Astrocyte (in vitro differentiated cells and primary cell): ENCODE measurements at regions not wholly inside any gene's neighbourhood (a gene's known extent, or its start where the extent isn't known, plus 50 kb on each side); places are given as distances from the start of the nearest gene placed in this dataset.
A peak's percentile ranks its signal among the peaks of the same experiment; 100 is the strongest.

Source experiments
- DNase-seq: peaks from one replicate; pipeline ENCODE4 v3.0.0-alpha.2; 2010; ENCODE audit warnings: low read depth
- FAIRE-seq: peaks from 2 replicates; lab custom pipeline; 2011; peaks lifted over from hg19 to GRCh38; lab: Jason Lieb, UNC
- H2AFZ ChIP-seq: 2 replicates; pipeline ENCODE4 v1.6.0; 2012; ENCODE audit warnings: low read depth, low read length, inconsistent platforms
- H3K27ac ChIP-seq: 2 replicates; pipeline ENCODE4 v1.5.1; 2011; ENCODE audit warnings: low read depth, low read length, inconsistent platforms
- H3K27me3 ChIP-seq: 2 replicates; pipeline ENCODE4 v1.6.0; 2011; ENCODE audit warnings: low read length, inconsistent platforms; ENCODE audit not compliant: insufficient read depth
- H3K36me3 ChIP-seq: 2 replicates; pipeline ENCODE4 v1.5.1; 2011; ENCODE audit warnings: low read length, inconsistent platforms; ENCODE audit not compliant: insufficient read depth
- H3K4me1 ChIP-seq: 2 replicates; pipeline ENCODE4 v1.5.1; 2011; ENCODE audit warnings: low read length, inconsistent platforms; ENCODE audit not compliant: insufficient read depth
- H3K4me2 ChIP-seq: 2 replicates; pipeline ENCODE4 v1.6.0; 2012; ENCODE audit warnings: low read length, inconsistent platforms
- H3K4me3 ChIP-seq: 2 replicates; pipeline ENCODE4 v1.5.1; 2011; ENCODE audit warnings: low read depth, mild to moderate bottlenecking, low read length, inconsistent platforms; ENCODE audit not compliant: insufficient read depth
- H3K79me2 ChIP-seq: 2 replicates; pipeline ENCODE4 v1.6.0; 2012; ENCODE audit warnings: mild to moderate bottlenecking, low read length, inconsistent platforms; ENCODE audit not compliant: insufficient read depth
- H3K9ac ChIP-seq: 2 replicates; pipeline ENCODE4 v1.6.0; 2012; ENCODE audit warnings: mild to moderate bottlenecking, low read length, inconsistent platforms
- H3K9me3 ChIP-seq: 2 replicates; pipeline ENCODE4 v1.5.1; 2012; ENCODE audit warnings: low read depth, mild to moderate bottlenecking, low read length, inconsistent platforms; ENCODE audit not compliant: insufficient read depth
- H4K20me1 ChIP-seq: 2 replicates; pipeline ENCODE4 v1.6.0; 2012; ENCODE audit warnings: low read length, inconsistent platforms; ENCODE audit not compliant: insufficient read depth
- H3K27ac Mint-ChIP-seq: one replicate; pipeline ENCODE4 v1.8.0; 2021; ENCODE audit warnings: mild to moderate bottlenecking, mixed read lengths; ENCODE audit not compliant: unreplicated experiment
- H3K27me3 Mint-ChIP-seq: one replicate; pipeline ENCODE4 v1.8.0; 2021; ENCODE audit warnings: low read depth, mixed read lengths; ENCODE audit not compliant: unreplicated experiment
- H3K36me3 Mint-ChIP-seq: one replicate; pipeline ENCODE4 v1.8.0; 2021; ENCODE audit warnings: low read depth, mixed read lengths; ENCODE audit not compliant: unreplicated experiment
- H3K4me1 Mint-ChIP-seq: one replicate; pipeline ENCODE4 v1.8.0; 2021; ENCODE audit warnings: low read depth, mixed read lengths; ENCODE audit not compliant: unreplicated experiment
- H3K4me3 Mint-ChIP-seq: one replicate; pipeline ENCODE4 v1.8.0; 2021; ENCODE audit warnings: mild to moderate bottlenecking, moderate library complexity, mixed read lengths; ENCODE audit not compliant: unreplicated experiment
- H3K9me3 Mint-ChIP-seq: one replicate; pipeline ENCODE4 v1.8.0; 2021; ENCODE audit warnings: mild to moderate bottlenecking, mixed read lengths; ENCODE audit not compliant: unreplicated experiment
- CTCF ChIP-seq: IDR thresholded peaks from 2 replicates; pipeline ENCODE4 v1.5.1; 2011; ENCODE audit warnings: low read depth, mild to moderate bottlenecking, inconsistent platforms, low read length, moderate library complexity; ENCODE audit not compliant: insufficient read depth
- EZH2 ChIP-seq: IDR thresholded peaks from 2 replicates; pipeline ENCODE4 v1.6.1; 2012; ENCODE audit warnings: mild to moderate bottlenecking, low read length, inconsistent platforms; ENCODE audit not compliant: insufficient read depth

- no peak for FAIRE-seq
- Mint-ChIP-seq H3K27me3 (no peaks in the 10 kb centered on the region), H3K4me1 (peaks cover 7% of the 10 kb centered on the region)
Observed at GRCh38 chr1:218205721-218206120, 79.4 kb upstream of the RRP15 start.

DNA sequence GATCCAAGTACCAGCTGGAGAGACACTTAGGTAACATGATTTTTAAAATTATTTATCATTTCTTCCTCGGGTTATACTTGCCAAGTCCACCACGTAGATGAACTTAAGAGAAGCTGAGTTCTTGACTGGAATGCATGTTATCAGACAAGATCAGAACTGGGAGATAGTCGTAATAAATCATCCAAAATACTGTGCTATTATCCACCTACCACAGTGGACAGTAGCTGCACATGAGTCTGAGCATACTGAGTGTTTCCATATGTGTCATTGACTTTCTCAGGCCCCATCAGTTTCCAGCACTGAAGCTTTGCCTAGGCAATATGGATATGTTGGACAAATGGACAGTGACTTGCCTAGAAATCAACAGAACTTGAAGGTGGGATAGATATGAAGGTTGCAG, 77.9 kb upstream of the RRP15 start:
- no peaks in the 10 kb centered on the region for H3K36me3 Mint-ChIP-seq
- no peak overlapping the region for H3K4me3 Mint-ChIP-seq
- Histone ChIP-seq H3K9ac (no peak overlapping the region), H3K36me3 (no peaks in the 10 kb centered on the region), H3K9me3 (no peaks in the 10 kb centered on the region), H4K20me1 (no peaks in the 10 kb centered on the region), H3K27ac (no peak overlapping the region), H2AFZ (no peak overlapping the region), H3K4me2 (no peak overlapping the region), H3K4me3 (no peak overlapping the region), H3K27me3 (peaks cover 2% of the 10 kb centered on the region), H3K79me2 (no peaks in the 10 kb centered on the region), H3K4me1 (peaks cover 13% of the 10 kb centered on the region)
- no peak for TF ChIP-seq EZH2
- TF ChIP-seq CTCF, result no peak
- no peak for FAIRE-seq
- H3K9me3 Mint-ChIP-seq, result no peaks in the 10 kb centered on the region
- H3K4me1 Mint-ChIP-seq, result peaks cover 16% of the 10 kb centered on the region
- no peak overlapping the region for H3K27ac Mint-ChIP-seq
- no peaks in the 10 kb centered on the region for H3K27me3 Mint-ChIP-seq
- no peak for DNase-seq

More at GRCh38 chr1:218205721-218206120, 79.4 kb upstream of the RRP15 start:
- peaks cover 13% of the 10 kb centered on the region for H3K4me1 ChIP-seq
- no peak overlapping the region for H3K4me2 ChIP-seq
- H3K79me2 ChIP-seq, result no peaks in the 10 kb centered on the region
- H3K27me3 ChIP-seq, result peaks cover 4% of the 10 kb centered on the region
- H2AFZ ChIP-seq, result no peak overlapping the region
- no peak overlapping the region for H3K27ac ChIP-seq
- TF ChIP-seq CTCF, result no peak
- no peak for TF ChIP-seq EZH2
- no peaks in the 10 kb centered on the region for H3K9me3 ChIP-seq
- Mint-ChIP-seq H3K9me3 (no peaks in the 10 kb centered on the region), H3K27ac (no peak overlapping the region), H3K36me3 (no peaks in the 10 kb centered on the region), H3K4me3 (no peak overlapping the region)
- no peaks in the 10 kb centered on the region for H4K20me1 ChIP-seq
- H3K4me3 ChIP-seq, result no peak overlapping the region
- no peak for DNase-seq
- no peak overlapping the region for H3K9ac ChIP-seq
- no peaks in the 10 kb centered on the region for H3K36me3 ChIP-seq

DNA sequence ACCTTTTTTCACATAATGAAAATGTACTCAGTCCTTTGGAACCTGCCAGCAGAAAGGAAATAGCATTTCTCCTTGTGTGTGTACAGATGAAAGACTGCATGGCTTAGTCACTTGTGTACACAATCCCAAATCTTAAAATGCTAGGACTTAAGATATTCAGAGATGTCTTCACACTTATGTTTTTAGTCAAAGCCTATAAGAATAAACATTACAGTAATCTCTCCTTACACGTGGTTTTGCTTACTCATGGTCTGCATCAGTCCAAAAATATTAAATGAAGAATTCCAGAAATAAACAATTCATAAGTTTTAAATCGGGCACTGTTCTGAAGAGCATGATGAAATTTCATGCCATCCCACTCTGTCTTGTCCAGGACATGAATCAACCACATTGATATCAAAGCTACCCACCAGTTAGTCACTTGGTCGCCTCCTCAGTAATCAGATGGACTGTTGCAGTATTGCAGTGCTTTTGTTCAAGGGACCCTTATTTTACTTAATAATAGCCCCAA, 75.7 kb upstream of the RRP15 start:
- DNase-seq (peak; percentile 70), FAIRE-seq (peak; percentile 13)
- H3K27me3 Mint-ChIP-seq, result no peaks in the 10 kb centered on the region
- H3K27ac Mint-ChIP-seq, result peak overlapping the region; percentile 43
- H3K4me1 ChIP-seq, result peaks cover 13% of the 10 kb centered on the region
- H3K27ac ChIP-seq, result peak overlapping the region; percentile 23
- H3K9me3 Mint-ChIP-seq, result peaks cover 3% of the 10 kb centered on the region
- no peaks in the 10 kb centered on the region for H3K9me3 ChIP-seq
- H3K4me3 Mint-ChIP-seq, result no peak overlapping the region
- no peaks in the 10 kb centered on the region for H3K79me2 ChIP-seq
- no peak overlapping the region for H3K9ac ChIP-seq
- H3K4me3 ChIP-seq, result no peak overlapping the region
- H3K4me1 Mint-ChIP-seq, result peaks cover 16% of the 10 kb centered on the region
- no peaks in the 10 kb centered on the region for H3K27me3 ChIP-seq
- TF ChIP-seq CTCF, result no peak
- TF ChIP-seq EZH2, result no peak
- no peak overlapping the region for H2AFZ ChIP-seq
- no peaks in the 10 kb centered on the region for H3K36me3 Mint-ChIP-seq
- H4K20me1 ChIP-seq, result no peaks in the 10 kb centered on the region
- peak overlapping the region; percentile 51 for H3K4me2 ChIP-seq
- no peaks in the 10 kb centered on the region for H3K36me3 ChIP-seq
